ENCODE measurements at regions not wholly inside any gene's neighbourhood (a gene's known extent, or its start where the extent isn't known, plus 50 kb on each side); places are given as distances from the start of the nearest gene placed in this dataset.

GRCh38 chr20:6916938-6917337 is 149.5 kb downstream of the BMP2 start:
- peaks cover 25% of the 10 kb centered on the region for H3K4me1 ChIP-seq (ENCODE audit: insufficient read depth)
- no peaks in the 10 kb centered on the region for H3F3A ChIP-seq (replicated peaks; ENCODE audit: low read depth)
- H2AFZ ChIP-seq = no peak overlapping the region
- no peak overlapping the region for H3K4me2 ChIP-seq
- no peak overlapping the region for H3K4me3 ChIP-seq
- Mint-ChIP-seq H3K27me3 (ENCODE audit: insufficient read depth, low read depth, poor library complexity) (peaks cover 3% of the 10 kb centered on the region), H3K27ac (no peak overlapping the region), H3K36me3 (ENCODE audit: low read depth) (no peaks in the 10 kb centered on the region), H3K4me3 (no peak overlapping the region), H3K9me3 (no peaks in the 10 kb centered on the region), H3K4me1 (peaks cover 32% of the 10 kb centered on the region)
- H3K9me2 ChIP-seq (ENCODE audit: insufficient read depth) = 0 out of 2 replicates have a peak, but pooled peaks cover 3% of the 10 kb centered on the region
- H3K79me2 ChIP-seq (replicated peaks; ENCODE audit: insufficient read depth) = no peaks in the 10 kb centered on the region
- DNase-seq (ENCODE audit: low spot score) (no peak), ATAC-seq (no peak)
- no peak overlapping the region for H3K27ac ChIP-seq (ENCODE audit: low read depth)
- H3K27me3 ChIP-seq (ENCODE audit: insufficient read depth) = no peaks in the 10 kb centered on the region
- H4K20me1 ChIP-seq (replicated peaks; ENCODE audit: insufficient read depth) = no peaks in the 10 kb centered on the region
- no peaks in the 10 kb centered on the region for H3K36me3 ChIP-seq (ENCODE audit: insufficient read depth)
- no peak for TF ChIP-seq NANOG (IDR thresholded peaks at IDR 0.05; ENCODE audit: borderline replicate concordance)
- no peak for TF ChIP-seq CREB1 (CRISPR knock-in tag; IDR thresholded peaks at IDR 0.05; ENCODE audit: low read depth)
- TF ChIP-seq ZNF114 (CRISPR knock-in tag; IDR thresholded peaks at IDR 0.05) = no peak
- TF ChIP-seq ZNF462 (CRISPR knock-in tag; IDR thresholded peaks at IDR 0.05) = no peak
- no peak for TF ChIP-seq POLR2AphosphoS5 (IDR thresholded peaks at IDR 0.05; ENCODE audit: low read depth)
- TF ChIP-seq EZH2phosphoT487 (IDR thresholded peaks at IDR 0.05; ENCODE audit: unreplicated experiment) = no peak
- no peak for TF ChIP-seq EZH2 (IDR thresholded peaks at IDR 0.05; ENCODE audit: low read depth, unreplicated experiment)

Measured in GM23338 (cell line).